ENCODE measurements at regions not wholly inside any gene's neighbourhood (a gene's known extent, or its start where the extent isn't known, plus 50 kb on each side); places are given as distances from the start of the nearest gene placed in this dataset.

DNA sequence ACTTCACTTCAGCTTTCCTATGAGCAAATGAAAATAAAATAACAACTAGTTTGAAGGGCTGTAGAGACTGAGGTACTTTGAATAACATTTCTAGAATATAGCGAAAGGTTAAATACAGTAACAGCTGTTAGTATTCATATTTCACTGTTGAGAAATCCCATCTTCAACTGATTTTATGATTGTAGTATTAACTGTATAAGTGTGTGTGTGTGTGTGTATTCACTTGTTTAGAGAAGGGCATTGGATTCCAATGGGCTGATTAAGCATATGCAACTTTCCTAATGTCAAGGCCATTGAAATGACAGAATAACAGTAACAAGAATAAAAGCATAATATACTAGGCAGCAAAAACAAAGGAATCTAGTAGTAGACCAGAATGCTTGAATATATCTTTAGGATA is 957.5 kb upstream of the EPHA7 start:
- no peak overlapping the region for H3K4me3 ChIP-seq (replicated peaks; ENCODE audit: low read depth, low read length)
- no peak for TF ChIP-seq CTCF (IDR thresholded peaks at IDR 0.05; ENCODE audit: low read depth, low read length, missing control alignments)
- DNase-seq (ENCODE audit: extremely low read depth, low read depth), result no peak

DNA sequence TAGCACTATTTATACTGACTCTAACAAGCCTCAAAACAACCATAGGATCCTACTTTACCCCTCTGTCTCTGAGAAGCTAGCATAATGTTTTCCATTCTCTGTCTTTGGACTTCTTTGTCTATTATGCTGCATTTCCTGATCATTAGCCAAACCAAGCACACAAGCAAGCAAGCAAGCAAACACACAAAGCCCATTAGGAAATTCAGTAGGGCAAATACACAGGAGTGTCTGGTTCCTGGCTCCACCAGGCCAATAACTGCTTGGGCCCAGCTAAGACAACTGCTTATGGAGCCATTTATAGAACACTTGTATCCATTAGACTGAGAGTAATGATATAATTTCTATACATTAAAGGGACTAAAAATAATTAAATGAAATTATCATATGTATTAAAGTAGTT is 952.9 kb upstream of the EPHA7 start:
- H3K4me3 ChIP-seq (replicated peaks; ENCODE audit: low read depth, low read length), result no peak overlapping the region
- DNase-seq (ENCODE audit: extremely low read depth, low read depth), result no peak
- TF ChIP-seq CTCF (IDR thresholded peaks at IDR 0.05; ENCODE audit: low read depth, low read length, missing control alignments), result no peak

DNA sequence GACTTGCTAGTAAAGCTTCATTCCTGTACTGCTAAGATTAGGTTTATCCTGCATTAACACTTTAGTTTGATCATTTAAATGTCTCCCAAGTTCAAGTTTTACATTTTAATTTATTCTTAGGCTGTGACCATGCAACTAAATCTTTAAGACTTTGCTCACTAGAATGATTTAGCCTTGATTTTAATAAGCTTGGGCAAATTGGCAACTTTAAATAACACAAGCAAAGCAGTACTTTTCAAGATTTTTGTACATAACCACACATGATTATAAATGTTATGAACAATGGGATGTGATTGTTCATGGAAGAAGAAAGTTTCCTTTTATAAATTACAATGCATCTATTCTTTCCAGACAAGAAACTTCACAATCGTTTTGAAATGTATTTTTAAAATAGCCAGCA is 948.0 kb upstream of the EPHA7 start:
- DNase-seq (ENCODE audit: extremely low read depth, low read depth), result no peak
- no peak for TF ChIP-seq CTCF (IDR thresholded peaks at IDR 0.05; ENCODE audit: low read depth, low read length, missing control alignments)

GRCh38 chr6:94362061-94362864 is 942.9 kb upstream of the EPHA7 start:
- no peak overlapping the region for H3K4me3 ChIP-seq (replicated peaks; ENCODE audit: low read depth, low read length)
- TF ChIP-seq CTCF (IDR thresholded peaks at IDR 0.05; ENCODE audit: low read depth, low read length, missing control alignments), result no peak
- DNase-seq (ENCODE audit: extremely low read depth, low read depth), result no peak

More for the DNA sequence above, 948.0 kb upstream of the EPHA7 start:
- H3K4me3 ChIP-seq (replicated peaks; ENCODE audit: low read depth, low read length), result no peak overlapping the region

- H3K4me3 ChIP-seq (replicated peaks; ENCODE audit: low read depth, low read length), result no peak overlapping the region
- no peak for DNase-seq (ENCODE audit: extremely low read depth, low read depth)
- TF ChIP-seq CTCF (IDR thresholded peaks at IDR 0.05; ENCODE audit: low read depth, low read length, missing control alignments), result no peak
Measured at GRCh38 chr6:94361304-94362060, 942.1 kb upstream of the EPHA7 start.

DNA sequence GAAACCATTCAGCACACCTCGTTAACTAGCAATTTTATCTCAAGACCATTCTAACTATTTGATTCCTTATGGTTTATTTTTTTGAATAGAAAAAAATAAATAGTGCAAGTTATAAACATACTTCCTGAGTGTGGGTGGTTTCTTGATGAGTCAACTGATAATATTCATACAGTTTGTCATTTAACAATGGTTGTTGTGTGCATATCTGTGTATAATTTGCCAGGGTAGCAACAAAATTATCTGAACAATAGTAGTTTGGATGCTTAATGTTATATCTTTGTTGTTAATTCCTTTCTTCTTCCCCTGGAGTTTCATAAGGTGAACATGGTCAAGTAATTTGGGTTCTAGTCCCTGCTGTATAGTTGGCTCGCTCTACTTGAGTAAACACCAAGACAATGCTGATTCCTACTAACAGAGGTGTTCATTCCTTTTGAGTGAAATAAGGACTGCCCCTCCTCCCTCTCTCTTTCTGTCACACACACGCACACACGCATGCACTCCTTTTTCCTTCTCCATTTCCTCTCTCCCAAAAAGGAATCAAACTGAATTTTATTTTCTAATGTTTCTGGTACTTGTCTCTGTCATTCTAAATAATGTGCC is 938.1 kb upstream of the EPHA7 start:
- TF ChIP-seq CTCF (IDR thresholded peaks at IDR 0.05; ENCODE audit: low read depth, low read length, missing control alignments), result no peak
- no peak overlapping the region for H3K4me3 ChIP-seq (replicated peaks; ENCODE audit: low read depth, low read length)
- DNase-seq (ENCODE audit: extremely low read depth, low read depth), result no peak
